ENCODE measurements at regions not wholly inside any gene's neighbourhood (a gene's known extent, or its start where the extent isn't known, plus 50 kb on each side); places are given as distances from the start of the nearest gene placed in this dataset.

- no TSS peak for BruUV-seq (replicated peaks)
- CTCF ChIA-PET, result no interaction called here
- no peak for TF ChIP-seq CTCF (IDR thresholded peaks at IDR 0.05; ENCODE audit: unreplicated experiment)
- DNase-seq (ENCODE audit: unreplicated experiment), result no peak
- intact Hi-C loops (cut with micrococcal nuclease), result no loop called here
- H3K27me3 Mint-ChIP-seq (ENCODE audit: insufficient read depth, unreplicated experiment), result peaks cover 12% of the 10 kb centered on the region
- no peaks in the 10 kb centered on the region for H3K9me3 Mint-ChIP-seq (ENCODE audit: unreplicated experiment)
- H3K27ac Mint-ChIP-seq (ENCODE audit: low read depth, unreplicated experiment), result no peak overlapping the region
- no peak overlapping the region for H3K4me3 Mint-ChIP-seq (ENCODE audit: unreplicated experiment)
- peaks cover 7% of the 10 kb centered on the region for H3K4me1 Mint-ChIP-seq (ENCODE audit: insufficient read depth, unreplicated experiment)
- POLR2A ChIA-PET, result interaction anchor here (0.9 kb wide), 1 partner anchor 34 kb away, joined by 3 read pairs; no protein-coding TSS in a partner anchor
- no peaks in the 10 kb centered on the region for H3K36me3 Mint-ChIP-seq (ENCODE audit: insufficient read depth, unreplicated experiment)
Observed at GRCh38 chr18:44080054-44080453, 600.6 kb upstream of the SETBP1 start.

- no peaks in the 10 kb centered on the region for H3K27me3 Mint-ChIP-seq (ENCODE audit: insufficient read depth, unreplicated experiment)
- no peak overlapping the region for H3K4me3 Mint-ChIP-seq (ENCODE audit: unreplicated experiment)
- TF ChIP-seq CTCF (IDR thresholded peaks at IDR 0.05; ENCODE audit: unreplicated experiment), result no peak
- no peak overlapping the region for H3K27ac Mint-ChIP-seq (ENCODE audit: low read depth, unreplicated experiment)
- ChIA-PET CTCF (no interaction called here), POLR2A (no interaction called here)
- no peaks in the 10 kb centered on the region for H3K36me3 Mint-ChIP-seq (ENCODE audit: insufficient read depth, unreplicated experiment)
- H3K4me1 Mint-ChIP-seq (ENCODE audit: insufficient read depth, unreplicated experiment), result peaks cover 8% of the 10 kb centered on the region
- intact Hi-C loops (cut with micrococcal nuclease), result no loop called here
- BruUV-seq (replicated peaks), result no TSS peak
- no peak for DNase-seq (ENCODE audit: unreplicated experiment)
- H3K9me3 Mint-ChIP-seq (ENCODE audit: unreplicated experiment), result no peaks in the 10 kb centered on the region
Observed at GRCh38 chr18:44089732-44090131, 591.0 kb upstream of the SETBP1 start.

- no TSS peak for BruUV-seq (replicated peaks)
- intact Hi-C loops (cut with micrococcal nuclease), result no loop called here
- Mint-ChIP-seq H3K27ac (ENCODE audit: low read depth, unreplicated experiment) (no peak overlapping the region), H3K4me1 (ENCODE audit: insufficient read depth, unreplicated experiment) (peaks cover 8% of the 10 kb centered on the region), H3K4me3 (ENCODE audit: unreplicated experiment) (no peak overlapping the region), H3K36me3 (ENCODE audit: insufficient read depth, unreplicated experiment) (no peaks in the 10 kb centered on the region), H3K9me3 (ENCODE audit: unreplicated experiment) (no peaks in the 10 kb centered on the region), H3K27me3 (ENCODE audit: insufficient read depth, unreplicated experiment) (no peaks in the 10 kb centered on the region)
- POLR2A ChIA-PET, result no interaction called here
- TF ChIP-seq CTCF (IDR thresholded peaks at IDR 0.05; ENCODE audit: unreplicated experiment), result no peak
- DNase-seq (ENCODE audit: unreplicated experiment), result no peak
- CTCF ChIA-PET, result no interaction called here
Observed at GRCh38 chr18:44090453-44090852, 590.2 kb upstream of the SETBP1 start.

- no TSS peak for BruUV-seq (replicated peaks)
- Mint-ChIP-seq H3K4me1 (ENCODE audit: insufficient read depth, unreplicated experiment) (peaks cover 8% of the 10 kb centered on the region), H3K36me3 (ENCODE audit: insufficient read depth, unreplicated experiment) (no peaks in the 10 kb centered on the region), H3K4me3 (ENCODE audit: unreplicated experiment) (no peak overlapping the region), H3K27ac (ENCODE audit: low read depth, unreplicated experiment) (no peak overlapping the region), H3K27me3 (ENCODE audit: insufficient read depth, unreplicated experiment) (no peaks in the 10 kb centered on the region), H3K9me3 (ENCODE audit: unreplicated experiment) (no peaks in the 10 kb centered on the region)
- no peak for DNase-seq (ENCODE audit: unreplicated experiment)
- CTCF ChIA-PET, result no interaction called here
- POLR2A ChIA-PET, result interaction anchor here (0.6 kb wide), 1 partner anchor 951 kb away, joined by 3 read pairs; no protein-coding TSS in a partner anchor
- intact Hi-C loops (cut with micrococcal nuclease), result no loop called here
- no peak for TF ChIP-seq CTCF (IDR thresholded peaks at IDR 0.05; ENCODE audit: unreplicated experiment)
Observed at GRCh38 chr18:44093253-44093652, 587.4 kb upstream of the SETBP1 start.
